ENCODE measurements at regions not wholly inside any gene's neighbourhood (a gene's known extent, or its start where the extent isn't known, plus 50 kb on each side); places are given as distances from the start of the nearest gene placed in this dataset.

- TF ChIP-seq ZNF462 (CRISPR knock-in tag; IDR thresholded peaks at IDR 0.05) (no peak), EZH2 (IDR thresholded peaks at IDR 0.05; ENCODE audit: low read depth, unreplicated experiment) (no peak), JUNB (IDR thresholded peaks at IDR 0.05; ENCODE audit: unreplicated experiment) (no peak), CTCF (conservative IDR thresholded peaks at IDR 0.05; ENCODE audit: low read depth in 2 of 2) (no peak), ZNF114 (CRISPR knock-in tag; IDR thresholded peaks at IDR 0.05) (no peak), ETS1 (IDR thresholded peaks at IDR 0.05) (no peak), NANOG (IDR thresholded peaks at IDR 0.05; ENCODE audit: borderline replicate concordance) (no peak), REST (IDR thresholded peaks at IDR 0.05; ENCODE audit: unreplicated experiment) (no peak), POLR2AphosphoS5 (IDR thresholded peaks at IDR 0.05; ENCODE audit: low read depth) (no peak), CREB1 (CRISPR knock-in tag; IDR thresholded peaks at IDR 0.05; ENCODE audit: low read depth) (no peak), STAT1 (IDR thresholded peaks at IDR 0.05; ENCODE audit: unreplicated experiment) (no peak)
Observed at GRCh38 chr21:15410853-15411252, 318.9 kb upstream of the USP25 start (continued).

Measured in GM23338 (cell line).